ENCODE measurements at regions not wholly inside any gene's neighbourhood (a gene's known extent, or its start where the extent isn't known, plus 50 kb on each side); places are given as distances from the start of the nearest gene placed in this dataset.
A peak's percentile ranks its signal among the peaks of the same experiment; 100 is the strongest.

GRCh38 chr21:27077501-27077900 lies 110.6 kb upstream of the ADAMTS5 start:
- H3K36me3 ChIP-seq (ENCODE audit: insufficient read depth, low read length, poor library complexity, severe bottlenecking): no peaks in the 10 kb centered on the region
- intact Hi-C loops (cut with micrococcal nuclease; ENCODE audit: unreplicated experiment): no loop called here
- H3K27me3 ChIP-seq (replicated peaks; ENCODE audit: insufficient read depth, low read depth, low read length, poor library complexity): no peaks in the 10 kb centered on the region
- CTCF ChIA-PET: no interaction called here
- H3K27ac ChIP-seq (ENCODE audit: low read depth, low read length, poor library complexity, severe bottlenecking): no peak overlapping the region
- POLR2A ChIA-PET (ENCODE audit: low non-redundant PET): no interaction called here
- TF ChIP-seq EZH2 (IDR thresholded peaks at IDR 0.05; ENCODE audit: borderline replicate concordance, low read depth, low read length, poor library complexity, severe bottlenecking) (no peak), CTCF (conservative IDR thresholded peaks at IDR 0.05; ENCODE audit: low read depth, low read length) (no peak)
- BruUV-seq (replicated peaks): no TSS peak
- no peak overlapping the region for H3K4me3 ChIP-seq (ENCODE audit: low read depth, low read length, poor library complexity, severe bottlenecking)
- peak; percentile 59 for DNase-seq (ENCODE audit: low spot score)
- no peaks in the 10 kb centered on the region for H3K9me3 ChIP-seq (ENCODE audit: low read depth, low read length, poor library complexity, severe bottlenecking)
- H3K4me1 ChIP-seq (ENCODE audit: insufficient read depth, low read length, poor library complexity, severe bottlenecking): no peaks in the 10 kb centered on the region

GRCh38 chr21:27076025-27076424 lies 109.1 kb upstream of the ADAMTS5 start:
- H3K36me3 ChIP-seq (ENCODE audit: insufficient read depth, low read length, poor library complexity, severe bottlenecking): no peaks in the 10 kb centered on the region
- no peak overlapping the region for H3K4me3 ChIP-seq (ENCODE audit: low read depth, low read length, poor library complexity, severe bottlenecking)
- ChIA-PET CTCF (no interaction called here), POLR2A (ENCODE audit: low non-redundant PET) (interaction anchor here (0.6 to 0.7 kb wide), 2 partner anchors 68 to 238 kb away, joined by 3 read pairs; no protein-coding TSS in a partner anchor)
- no peak for DNase-seq (ENCODE audit: low spot score)
- no peaks in the 10 kb centered on the region for H3K4me1 ChIP-seq (ENCODE audit: insufficient read depth, low read length, poor library complexity, severe bottlenecking)
- TF ChIP-seq EZH2 (IDR thresholded peaks at IDR 0.05; ENCODE audit: borderline replicate concordance, low read depth, low read length, poor library complexity, severe bottlenecking) (no peak), CTCF (conservative IDR thresholded peaks at IDR 0.05; ENCODE audit: low read depth, low read length) (no peak)
- no peaks in the 10 kb centered on the region for H3K9me3 ChIP-seq (ENCODE audit: low read depth, low read length, poor library complexity, severe bottlenecking)
- no TSS peak for BruUV-seq (replicated peaks)
- H3K27ac ChIP-seq (ENCODE audit: low read depth, low read length, poor library complexity, severe bottlenecking): no peak overlapping the region
- no peaks in the 10 kb centered on the region for H3K27me3 ChIP-seq (replicated peaks; ENCODE audit: insufficient read depth, low read depth, low read length, poor library complexity)
- intact Hi-C loops (cut with micrococcal nuclease; ENCODE audit: unreplicated experiment): no loop called here

GRCh38 chr21:27070861-27071670 lies 104.2 kb upstream of the ADAMTS5 start:
- Histone ChIP-seq H3K4me3 (ENCODE audit: low read depth, low read length, poor library complexity, severe bottlenecking) (no peak overlapping the region), H3K27me3 (replicated peaks; ENCODE audit: insufficient read depth, low read depth, low read length, poor library complexity) (no peaks in the 10 kb centered on the region), H3K9me3 (ENCODE audit: low read depth, low read length, poor library complexity, severe bottlenecking) (no peaks in the 10 kb centered on the region), H3K4me1 (ENCODE audit: insufficient read depth, low read length, poor library complexity, severe bottlenecking) (no peaks in the 10 kb centered on the region), H3K36me3 (ENCODE audit: insufficient read depth, low read length, poor library complexity, severe bottlenecking) (no peaks in the 10 kb centered on the region), H3K27ac (ENCODE audit: low read depth, low read length, poor library complexity, severe bottlenecking) (no peak overlapping the region)
- no peak for DNase-seq (ENCODE audit: low spot score)
- ChIA-PET POLR2A (ENCODE audit: low non-redundant PET) (no interaction called here), CTCF (no interaction called here)
- BruUV-seq (replicated peaks): no TSS peak
- intact Hi-C loops (cut with micrococcal nuclease; ENCODE audit: unreplicated experiment): no loop called here
- no peak for TF ChIP-seq CTCF (conservative IDR thresholded peaks at IDR 0.05; ENCODE audit: low read depth, low read length)
- no peak for TF ChIP-seq EZH2 (IDR thresholded peaks at IDR 0.05; ENCODE audit: borderline replicate concordance, low read depth, low read length, poor library complexity, severe bottlenecking)

Data from A673 (cell line).